ENCODE measurements at regions not wholly inside any gene's neighbourhood (a gene's known extent, or its start where the extent isn't known, plus 50 kb on each side); places are given as distances from the start of the nearest gene placed in this dataset.

DNA sequence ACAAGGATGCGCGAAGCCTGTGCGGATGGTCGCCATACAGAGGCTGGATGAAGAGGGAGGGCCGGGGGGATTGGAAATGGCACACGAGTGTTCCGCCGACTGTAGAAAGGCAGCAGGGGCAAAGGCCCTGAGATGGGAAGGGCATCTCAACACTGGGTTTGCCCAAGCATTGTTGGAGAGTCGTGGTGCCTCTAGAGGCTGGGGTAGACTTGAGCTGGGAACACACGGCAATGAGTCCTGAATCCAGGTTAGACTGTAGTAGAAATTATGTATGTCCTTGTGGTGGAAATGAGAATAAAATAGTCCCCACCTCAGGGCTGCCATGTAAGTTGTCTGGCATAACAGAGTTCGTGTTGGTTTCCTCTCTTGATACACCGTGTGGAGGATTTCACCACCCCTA is 83.8 kb upstream of the CCND2 start:
- TF ChIP-seq YY1 (IDR thresholded peaks at IDR 0.05; ENCODE audit: insufficient read depth, insufficient read length), result no peak
- TF ChIP-seq ZNF274 (IDR thresholded peaks at IDR 0.05; ENCODE audit: low read depth, low read length), result no peak
- TF ChIP-seq SUZ12 (IDR thresholded peaks at IDR 0.05; ENCODE audit: extremely low read depth, insufficient read depth, insufficient read length), result no peak
